ENCODE measurements at regions not wholly inside any gene's neighbourhood (a gene's known extent, or its start where the extent isn't known, plus 50 kb on each side); places are given as distances from the start of the nearest gene placed in this dataset.

DNA sequence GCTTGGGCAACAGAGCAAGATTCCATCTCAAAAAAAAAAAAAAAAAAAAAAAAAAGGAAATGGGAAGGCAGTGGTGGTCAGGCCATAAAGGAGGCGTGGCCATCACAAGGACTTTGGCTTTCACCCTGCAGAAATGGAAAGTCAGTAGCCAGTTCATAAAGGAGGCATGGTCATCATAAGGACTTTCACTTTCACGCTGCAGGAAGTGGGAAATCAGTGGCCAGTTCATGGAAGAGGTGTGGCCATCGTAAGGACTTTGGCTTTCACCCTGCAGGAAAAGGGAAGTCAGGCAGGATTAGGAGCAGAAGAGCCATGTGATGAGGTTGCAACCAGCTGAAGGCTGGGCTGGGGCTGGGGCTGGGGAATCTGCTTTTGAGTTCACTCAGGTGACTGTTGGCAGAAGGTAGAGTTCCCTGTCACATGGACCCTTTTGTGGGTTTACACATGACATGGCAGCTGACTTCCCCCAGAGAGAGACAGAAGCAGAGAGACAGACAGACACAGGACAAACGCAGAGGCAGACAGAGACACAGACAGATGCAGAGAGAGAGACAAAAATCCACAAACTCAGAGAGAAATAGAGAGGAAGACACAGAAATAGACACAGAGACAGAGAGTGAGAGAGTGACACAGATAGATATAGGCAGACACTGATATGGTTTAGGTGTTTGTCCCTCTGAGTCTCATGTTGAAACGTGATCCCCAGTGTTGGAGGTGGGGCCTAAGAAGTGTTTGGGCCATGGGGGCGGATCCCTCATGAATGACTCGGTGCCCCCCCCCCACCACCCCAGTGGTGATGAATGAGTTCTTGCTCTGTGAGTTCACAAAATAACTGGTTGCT lies 263.9 kb upstream of the KAZN start:
- H3K36me3 ChIP-seq (ENCODE audit: control insufficient read depth in 4 of 4, insufficient read depth in 4 of 4, low read length in 4 of 4) = no peaks in the 10 kb centered on the region
- WGBS, 2 donors = 55 to 69% methylated on average over 7 of the region's 7 CpGs
- no peak overlapping the region for H3K4me3 ChIP-seq
- H3K4me1 ChIP-seq (ENCODE audit: control insufficient read depth in 5 of 5, insufficient read depth in 5 of 5, low read length in 5 of 5) = no peaks in the 10 kb centered on the region
- ATAC-seq (ENCODE audit: insufficient read depth, low FRiP score) (no peak), DNase-seq (no peak)
- no peak overlapping the region for H3K27ac ChIP-seq (ENCODE audit: low read depth in 1 of 2, low read length in 1 of 2)
- H3K9ac ChIP-seq (ENCODE audit: insufficient read depth in 1 of 2, low read length in 2 of 2) = no peak overlapping the region
- H3K27me3 ChIP-seq (ENCODE audit: control insufficient read depth in 3 of 3, insufficient read depth in 3 of 3, low read length in 2 of 3) = no peaks in the 10 kb centered on the region
- peaks cover 0 to 5% (median 2%) of the 10 kb centered on the region in 4 donors for H3K9me3 ChIP-seq (ENCODE audit: control insufficient read depth in 4 of 4, insufficient read depth in 3 of 4, low read length in 3 of 4)
- TF ChIP-seq CTCF (IDR thresholded peaks at IDR 0.05; ENCODE audit: control extremely low read depth, extremely low read depth) = no peak

GRCh38 chr1:14338509-14338908 lies 260.0 kb upstream of the KAZN start:
- Histone ChIP-seq H3K36me3 (ENCODE audit: control insufficient read depth in 4 of 4, insufficient read depth in 4 of 4, low read length in 4 of 4) (no peaks in the 10 kb centered on the region), H3K27me3 (ENCODE audit: control insufficient read depth in 3 of 3, insufficient read depth in 3 of 3, low read length in 2 of 3) (no peaks in the 10 kb centered on the region), H3K27ac (ENCODE audit: low read depth in 1 of 2, low read length in 1 of 2) (no peak overlapping the region), H3K9me3 (ENCODE audit: control insufficient read depth in 4 of 4, insufficient read depth in 3 of 4, low read length in 3 of 4) (peaks cover 0 to 2% (median 0%) of the 10 kb centered on the region in 4 donors), H3K9ac (ENCODE audit: insufficient read depth in 1 of 2, low read length in 2 of 2) (no peak overlapping the region), H3K4me3 (no peak overlapping the region), H3K4me1 (ENCODE audit: control insufficient read depth in 5 of 5, insufficient read depth in 5 of 5, low read length in 5 of 5) (peaks cover 0 to 2% (median 0%) of the 10 kb centered on the region in 5 donors)
- no peak for ATAC-seq (ENCODE audit: insufficient read depth, low FRiP score)
- WGBS, 2 donors = 54 to 83% methylated on average over 3 of the region's 3 CpGs
- no peak for TF ChIP-seq CTCF (IDR thresholded peaks at IDR 0.05; ENCODE audit: control extremely low read depth, extremely low read depth)
- no peak for DNase-seq

DNA sequence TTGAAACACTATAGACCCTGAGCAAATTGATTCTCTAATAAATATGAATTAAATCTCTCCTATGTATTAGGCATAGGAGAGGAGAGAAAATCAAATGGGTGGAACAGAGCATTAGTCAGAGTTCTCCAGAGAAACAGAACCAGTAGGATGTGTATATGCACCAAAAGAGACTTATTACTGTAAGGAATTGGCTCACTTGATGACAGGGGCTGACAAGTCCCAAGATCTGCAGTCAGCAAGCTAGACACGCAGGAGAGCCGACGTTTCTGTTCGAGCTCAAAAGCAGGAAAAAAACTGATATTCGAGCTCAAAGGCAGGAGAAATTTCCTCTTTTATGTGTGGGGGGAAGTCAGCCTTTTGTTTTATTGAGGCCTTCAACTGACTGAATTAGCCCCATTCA lies 259.2 kb upstream of the KAZN start:
- ATAC-seq (ENCODE audit: insufficient read depth, low FRiP score) (no peak), DNase-seq (no peak)
- Histone ChIP-seq H3K4me1 (ENCODE audit: control insufficient read depth in 5 of 5, insufficient read depth in 5 of 5, low read length in 5 of 5) (peaks cover 0 to 2% (median 0%) of the 10 kb centered on the region in 5 donors), H3K4me3 (no peak overlapping the region), H3K9ac (ENCODE audit: insufficient read depth in 1 of 2, low read length in 2 of 2) (no peak overlapping the region), H3K9me3 (ENCODE audit: control insufficient read depth in 4 of 4, insufficient read depth in 3 of 4, low read length in 3 of 4) (peaks cover 0 to 2% (median 0%) of the 10 kb centered on the region in 4 donors), H3K36me3 (ENCODE audit: control insufficient read depth in 4 of 4, insufficient read depth in 4 of 4, low read length in 4 of 4) (no peaks in the 10 kb centered on the region), H3K27ac (ENCODE audit: low read depth in 1 of 2, low read length in 1 of 2) (no peak overlapping the region), H3K27me3 (ENCODE audit: control insufficient read depth in 3 of 3, insufficient read depth in 3 of 3, low read length in 2 of 3) (no peaks in the 10 kb centered on the region)
- WGBS, 2 donors = 54 to 76% methylated on average over 5 of the region's 5 CpGs
- TF ChIP-seq CTCF (IDR thresholded peaks at IDR 0.05; ENCODE audit: control extremely low read depth, extremely low read depth) = no peak
